GM12865 (cell line): ENCODE measurements at regions not wholly inside any gene's neighbourhood (a gene's known extent, or its start where the extent isn't known, plus 50 kb on each side); places are given as distances from the start of the nearest gene placed in this dataset.

Source experiments
- DNase-seq: peaks from one replicate; pipeline ENCODE4 v3.0.0; 2010; ENCODE audit warnings: low read depth
- H3K4me3 ChIP-seq: 2 replicates; pipeline ENCODE4 v1.5.1; 2011; ENCODE audit warnings: mild to moderate bottlenecking, low read depth, low read length, control low read depth
- CTCF ChIP-seq: IDR thresholded peaks from 2 replicates; pipeline ENCODE4 v1.5.1; 2011; ENCODE audit warnings: low read length, control low read depth, low read depth, inconsistent platforms; ENCODE audit not compliant: insufficient read depth; ENCODE audit errors: missing control alignments

- H3K4me3 ChIP-seq = no peak overlapping the region
- no peak for DNase-seq
- TF ChIP-seq CTCF = no peak
Observed at GRCh38 chr2:17336458-17336857, 181.8 kb downstream of the RAD51AP2 start.

GRCh38 chr2:17334300-17334699, 183.9 kb downstream of the RAD51AP2 start:
- TF ChIP-seq CTCF = no peak
- H3K4me3 ChIP-seq = no peak overlapping the region
- no peak for DNase-seq

GRCh38 chr2:17331636-17332035, 186.6 kb downstream of the RAD51AP2 start:
- DNase-seq = no peak
- no peak overlapping the region for H3K4me3 ChIP-seq
- no peak for TF ChIP-seq CTCF

- no peak for TF ChIP-seq CTCF
- no peak for DNase-seq
Observed at GRCh38 chr2:17328161-17328560, 190.1 kb downstream of the RAD51AP2 start.

GRCh38 chr2:17327649-17328048, 190.6 kb downstream of the RAD51AP2 start:
- TF ChIP-seq CTCF = no peak
- no peak overlapping the region for H3K4me3 ChIP-seq
- DNase-seq = no peak

More at GRCh38 chr2:17328161-17328560, 190.1 kb downstream of the RAD51AP2 start:
- H3K4me3 ChIP-seq = no peak overlapping the region

GRCh38 chr2:17326717-17327116, 191.5 kb downstream of the RAD51AP2 start:
- no peak for DNase-seq
- no peak overlapping the region for H3K4me3 ChIP-seq
- TF ChIP-seq CTCF = no peak

- no peak for TF ChIP-seq CTCF
- no peak overlapping the region for H3K4me3 ChIP-seq
- no peak for DNase-seq
Observed at GRCh38 chr2:17323697-17324096, 194.5 kb downstream of the RAD51AP2 start.
